ENCODE measurements at regions not wholly inside any gene's neighbourhood (a gene's known extent, or its start where the extent isn't known, plus 50 kb on each side); places are given as distances from the start of the nearest gene placed in this dataset.
"Not testable (repeated sequence)": the region's sequence is repeated elsewhere in the genome, so short reads cannot be mapped to it uniquely, and the experiment has no call there.

DNA sequence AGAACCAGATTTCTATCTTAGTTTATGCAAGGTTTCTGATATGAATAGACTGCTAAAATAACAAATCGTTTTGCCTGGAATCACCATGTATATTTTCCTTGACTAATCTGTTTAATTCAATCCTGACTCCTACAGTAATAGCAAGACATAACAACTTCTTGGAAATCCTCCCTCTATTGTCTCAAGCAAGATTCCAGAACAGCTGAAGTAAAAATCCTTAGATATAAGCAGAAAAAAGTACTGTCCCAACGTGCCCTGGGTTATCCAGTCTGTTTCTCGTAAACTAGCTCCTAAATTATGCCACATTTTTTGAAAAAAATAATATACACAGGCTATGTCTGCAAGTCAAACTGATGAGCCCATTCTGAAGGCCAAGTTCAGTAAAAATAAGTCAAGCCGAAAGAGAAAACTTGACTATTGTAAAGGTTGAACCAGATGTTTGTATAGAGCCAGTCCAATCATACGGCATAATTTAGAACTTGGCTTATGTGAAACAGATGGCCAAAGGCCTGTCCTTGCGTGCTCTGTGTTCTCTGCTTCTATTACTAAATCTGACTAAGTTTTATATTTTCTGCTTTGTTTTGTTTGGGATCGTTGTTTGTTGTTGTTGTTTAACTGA, 341.6 kb upstream of the NRSN1 start:
- TF ChIP-seq, protein P1, sequence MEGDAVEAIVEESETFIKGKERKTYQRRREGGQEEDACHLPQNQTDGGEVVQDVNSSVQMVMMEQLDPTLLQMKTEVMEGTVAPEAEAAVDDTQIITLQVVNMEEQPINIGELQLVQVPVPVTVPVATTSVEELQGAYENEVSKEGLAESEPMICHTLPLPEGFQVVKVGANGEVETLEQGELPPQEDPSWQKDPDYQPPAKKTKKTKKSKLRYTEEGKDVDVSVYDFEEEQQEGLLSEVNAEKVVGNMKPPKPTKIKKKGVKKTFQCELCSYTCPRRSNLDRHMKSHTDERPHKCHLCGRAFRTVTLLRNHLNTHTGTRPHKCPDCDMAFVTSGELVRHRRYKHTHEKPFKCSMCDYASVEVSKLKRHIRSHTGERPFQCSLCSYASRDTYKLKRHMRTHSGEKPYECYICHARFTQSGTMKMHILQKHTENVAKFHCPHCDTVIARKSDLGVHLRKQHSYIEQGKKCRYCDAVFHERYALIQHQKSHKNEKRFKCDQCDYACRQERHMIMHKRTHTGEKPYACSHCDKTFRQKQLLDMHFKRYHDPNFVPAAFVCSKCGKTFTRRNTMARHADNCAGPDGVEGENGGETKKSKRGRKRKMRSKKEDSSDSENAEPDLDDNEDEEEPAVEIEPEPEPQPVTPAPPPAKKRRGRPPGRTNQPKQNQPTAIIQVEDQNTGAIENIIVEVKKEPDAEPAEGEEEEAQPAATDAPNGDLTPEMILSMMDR (IDR thresholded peaks at IDR 0.05; ENCODE audit: insufficient read depth, low read length, severe bottlenecking), result no peak
- FAIRE-seq, result no peak
- Histone ChIP-seq H3K4me3 (ENCODE audit: low read depth, low read length) (no peak overlapping the region), H3K36me3 (ENCODE audit: control insufficient read depth, insufficient read depth, low read length) (no peaks in the 10 kb centered on the region), H3K27me3 (ENCODE audit: control insufficient read depth, insufficient read depth, low read length) (no peaks in the 10 kb centered on the region)
- DNase-seq (ENCODE audit: low read depth), result no peak

DNA sequence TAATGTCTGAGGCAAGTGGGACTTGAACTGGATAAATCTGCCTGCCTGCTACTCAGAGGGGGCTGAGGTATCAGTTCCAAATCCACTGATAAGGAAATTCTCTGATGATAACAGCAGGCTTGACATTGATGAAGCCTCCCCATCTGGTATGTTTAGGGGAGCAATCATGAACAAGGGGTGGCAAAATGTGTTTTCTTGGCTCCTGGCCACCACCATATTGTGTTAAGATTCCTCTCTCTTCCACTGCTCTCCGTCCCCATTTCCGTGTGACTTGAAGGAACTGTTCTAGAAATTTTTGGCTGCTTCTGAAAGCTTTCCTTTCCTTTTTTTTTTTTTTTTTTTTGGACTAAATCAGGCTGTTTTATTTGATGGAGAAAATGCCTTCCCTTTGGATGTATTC, 335.3 kb upstream of the NRSN1 start:
- Histone ChIP-seq H3K27me3 (ENCODE audit: control insufficient read depth, insufficient read depth, low read length) (no peaks in the 10 kb centered on the region), H3K4me3 (ENCODE audit: low read depth, low read length) (no peak overlapping the region), H3K36me3 (ENCODE audit: control insufficient read depth, insufficient read depth, low read length) (no peaks in the 10 kb centered on the region)
- TF ChIP-seq, protein P1 (IDR thresholded peaks at IDR 0.05; ENCODE audit: insufficient read depth, low read length, severe bottlenecking), result no peak
- FAIRE-seq, result no peak
- DNase-seq (ENCODE audit: low read depth), result no peak

DNA sequence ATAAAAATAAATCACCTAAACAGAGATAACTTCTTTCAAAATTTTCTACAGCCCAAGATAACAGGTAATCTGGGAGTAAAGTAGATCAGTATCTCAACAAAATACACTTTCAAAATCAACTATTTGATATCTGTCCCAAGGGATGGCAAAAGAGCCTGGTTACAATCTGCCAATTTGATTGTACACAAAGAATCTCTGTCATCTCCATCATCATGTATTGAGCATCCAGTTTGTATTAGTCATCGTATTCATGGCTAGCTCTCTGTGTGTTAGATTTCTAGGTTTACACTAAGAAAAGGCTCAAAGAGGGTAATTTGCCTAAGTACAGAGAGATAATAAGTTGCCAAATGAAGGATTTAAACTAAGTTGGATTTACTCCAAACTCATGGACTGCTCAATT, 329.0 kb upstream of the NRSN1 start:
- FAIRE-seq (no peak), DNase-seq (ENCODE audit: low read depth) (no peak)
- Histone ChIP-seq H3K36me3 (ENCODE audit: control insufficient read depth, insufficient read depth, low read length) (no peaks in the 10 kb centered on the region), H3K4me3 (ENCODE audit: low read depth, low read length) (no peak overlapping the region), H3K27me3 (ENCODE audit: control insufficient read depth, insufficient read depth, low read length) (no peaks in the 10 kb centered on the region)
- TF ChIP-seq, protein P1 (IDR thresholded peaks at IDR 0.05; ENCODE audit: insufficient read depth, low read length, severe bottlenecking), result no peak

DNA sequence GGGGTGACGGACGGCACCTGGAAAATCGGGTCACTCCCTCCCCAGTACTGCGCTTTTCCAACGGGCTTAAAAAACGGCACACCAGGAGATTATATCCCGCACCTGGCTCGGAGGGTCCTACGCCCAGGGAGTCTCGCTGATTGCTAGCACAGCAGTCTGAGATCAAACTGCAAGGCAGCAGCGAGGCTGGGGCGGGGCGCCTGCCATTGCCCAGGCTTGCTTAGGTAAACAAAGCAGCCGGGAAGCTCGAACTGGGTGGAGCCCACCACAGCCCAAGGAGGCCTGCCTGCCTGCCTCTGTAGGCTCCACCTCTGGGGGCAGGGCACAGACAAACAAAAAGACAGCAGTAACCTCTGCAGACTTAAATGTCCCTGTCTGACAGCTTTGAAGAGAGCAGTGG, 321.7 kb upstream of the NRSN1 start:
- not testable (repeated sequence) for DNase-seq (ENCODE audit: low read depth); H3K27me3 ChIP-seq (ENCODE audit: control insufficient read depth, insufficient read depth, low read length); H3K36me3 ChIP-seq (ENCODE audit: control insufficient read depth, insufficient read depth, low read length); H3K4me3 ChIP-seq (ENCODE audit: low read depth, low read length); FAIRE-seq

DNA sequence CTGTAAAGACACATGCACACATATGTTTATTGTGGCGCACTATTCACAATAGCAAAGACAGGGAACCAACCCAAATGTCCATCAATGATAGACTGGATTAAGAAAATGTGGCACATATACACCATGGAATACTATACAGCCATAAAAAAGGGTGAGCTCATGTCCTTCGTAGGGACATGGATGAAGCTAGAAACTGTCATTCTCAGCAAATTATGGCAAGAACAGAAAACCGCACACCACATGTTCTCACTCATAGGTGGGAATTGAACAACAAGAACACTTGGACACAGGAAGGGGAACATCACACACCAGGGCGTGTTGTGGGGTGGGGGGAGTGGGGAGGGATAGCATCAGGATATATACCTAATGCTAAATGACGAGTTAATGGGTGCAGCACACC, 304.9 kb upstream of the NRSN1 start:
- FAIRE-seq; DNase-seq (ENCODE audit: low read depth); H3K4me3 ChIP-seq (ENCODE audit: low read depth, low read length); H3K36me3 ChIP-seq (ENCODE audit: control insufficient read depth, insufficient read depth, low read length); H3K27me3 ChIP-seq (ENCODE audit: control insufficient read depth, insufficient read depth, low read length): not testable (repeated sequence)

DNA sequence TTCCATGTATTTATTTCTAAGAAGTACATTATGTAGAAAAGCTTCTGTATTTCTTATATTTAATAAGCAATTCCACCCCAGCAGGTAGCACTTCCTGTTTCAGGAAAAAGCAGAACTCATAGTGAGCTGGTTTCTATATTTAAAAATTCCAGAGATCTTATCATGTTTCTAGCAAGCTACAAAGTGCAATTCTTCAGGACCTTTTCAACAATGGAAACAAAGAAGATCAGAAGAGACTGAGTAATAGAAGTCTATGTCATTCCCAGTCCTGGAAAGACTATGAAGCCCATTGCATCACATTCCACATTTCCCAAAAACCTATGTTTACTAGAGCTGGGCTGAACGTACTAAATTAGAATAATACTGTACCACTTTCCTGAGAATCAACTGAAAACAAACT, 302.6 kb upstream of the NRSN1 start:
- Histone ChIP-seq H3K27me3 (ENCODE audit: control insufficient read depth, insufficient read depth, low read length) (no peaks in the 10 kb centered on the region), H3K36me3 (ENCODE audit: control insufficient read depth, insufficient read depth, low read length) (no peaks in the 10 kb centered on the region), H3K4me3 (ENCODE audit: low read depth, low read length) (no peak overlapping the region)
- TF ChIP-seq, protein P1 (IDR thresholded peaks at IDR 0.05; ENCODE audit: insufficient read depth, low read length, severe bottlenecking), result no peak
- DNase-seq (ENCODE audit: low read depth) (no peak), FAIRE-seq (no peak)

DNA sequence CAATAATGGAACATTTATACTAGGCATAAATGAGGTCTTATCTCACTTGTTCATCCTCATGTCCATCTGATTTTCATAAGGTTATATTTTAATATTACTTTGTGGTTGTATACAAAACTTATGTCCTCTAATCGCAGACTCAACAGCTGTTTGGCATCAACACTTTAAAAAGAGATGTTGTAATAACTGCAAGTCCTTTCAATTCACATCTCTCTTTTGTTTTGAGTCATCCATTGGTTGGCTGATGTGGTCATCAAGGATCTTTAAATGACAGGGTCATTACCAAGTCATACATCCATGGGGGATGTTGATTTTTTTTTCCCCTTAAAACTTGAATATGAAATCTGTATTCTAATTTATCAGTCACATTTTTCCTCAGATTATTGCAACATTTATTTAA, 299.4 kb upstream of the NRSN1 start:
- TF ChIP-seq, protein P1 (IDR thresholded peaks at IDR 0.05; ENCODE audit: insufficient read depth, low read length, severe bottlenecking), result no peak
- no peaks in the 10 kb centered on the region for H3K27me3 ChIP-seq (ENCODE audit: control insufficient read depth, insufficient read depth, low read length)
- H3K36me3 ChIP-seq (ENCODE audit: control insufficient read depth, insufficient read depth, low read length), result no peaks in the 10 kb centered on the region
- peak; percentile 16 for DNase-seq (ENCODE audit: low read depth)
- no peak overlapping the region for H3K4me3 ChIP-seq (ENCODE audit: low read depth, low read length)
- FAIRE-seq, result no peak

Data from bronchial epithelial cell (primary cell).